IMR-90 (cell line): ENCODE measurements at regions not wholly inside any gene's neighbourhood (a gene's known extent, or its start where the extent isn't known, plus 50 kb on each side); places are given as distances from the start of the nearest gene placed in this dataset.
A peak's percentile ranks its signal among the peaks of the same experiment; 100 is the strongest.

ENCODE experiments used
- ATAC-seq: fragments of 200-7000 bp; cut with Tn5 transposase; 2 replicates; pipeline ENCODE4 v1.9.1; 2020; ENCODE audit warnings: low read depth, mild to moderate bottlenecking, moderate library complexity
- BruUV-seq: library from RNA; stranded (reverse); fragments of 400-500 nt; replicated peaks from 2 replicates; lab custom pipeline; 2021; lab: Mats Ljungman, UMichigan
- CTCF ChIA-PET: fragments of 300-600 bp; formaldehyde crosslinking; extraction: SDS; loops from one replicate; lab custom pipeline; 2021; ENCODE audit warnings: antibody characterized with exemption; lab: Yijun Ruan, JAX
- POLR2A ChIA-PET: fragments of 300-600 bp; sonication (Branson Sonifier 250); formaldehyde crosslinking; loops from one replicate; lab custom pipeline; 2022; ENCODE audit warnings: antibody characterized with exemption; ENCODE audit not compliant: unreplicated experiment; lab: Charles Lee
- DNase-seq: peaks from one replicate; pipeline ENCODE4 v3.0.0; 2013
- H2AFZ ChIP-seq: replicated peaks from 2 replicates; pipeline ENCODE3; 2013; ENCODE audit warnings: low read length, mild to moderate bottlenecking; ENCODE audit not compliant: poor library complexity
- H2AK5ac ChIP-seq: 2 replicates; pipeline ENCODE4 v1.6.1; 2013; ENCODE audit warnings: low read depth, low read length, inconsistent platforms
- H2AK9ac ChIP-seq: replicated peaks from 2 replicates; pipeline ENCODE3; 2013; ENCODE audit warnings: mild to moderate bottlenecking, low read depth, low read length, moderate library complexity; ENCODE audit not compliant: poor library complexity
- H2BK120ac ChIP-seq: 2 replicates; pipeline ENCODE4 v1.6.1; 2013; ENCODE audit warnings: low read depth, low read length, inconsistent platforms
- H2BK15ac ChIP-seq: 3 replicates; pipeline ENCODE4 v1.6.1; 2013; ENCODE audit warnings: low read depth, low read length, inconsistent platforms
- H2BK20ac ChIP-seq: 2 replicates; pipeline ENCODE4 v1.6.1; 2013; ENCODE audit warnings: low read depth, mild to moderate bottlenecking, inconsistent platforms, low read length, moderate library complexity
- H2BK5ac ChIP-seq: 2 replicates; pipeline ENCODE4 v1.6.1; 2013; ENCODE audit warnings: mild to moderate bottlenecking, low read depth, low read length, inconsistent platforms; ENCODE audit not compliant: poor library complexity, severe bottlenecking
- H3K14ac ChIP-seq: replicated peaks from 2 replicates; pipeline ENCODE4 v1.6.1; 2013; ENCODE audit warnings: low read depth, low read length, inconsistent platforms
- H3K18ac ChIP-seq: 2 replicates; pipeline ENCODE4 v1.6.1; 2013; ENCODE audit warnings: low read depth, low read length, control low read depth
- H3K23ac ChIP-seq: 2 replicates; pipeline ENCODE4 v1.6.1; 2013; ENCODE audit warnings: low read depth, low read length, inconsistent platforms
- H3K27ac ChIP-seq: 2 replicates; pipeline ENCODE4 v1.5.1; 2013; ENCODE audit warnings: mild to moderate bottlenecking, control low read depth, low read length; ENCODE audit not compliant: insufficient read depth
- H3K27me3 ChIP-seq: 2 replicates; pipeline ENCODE4 v1.6.1; 2013; ENCODE audit warnings: low read length; ENCODE audit not compliant: control insufficient read depth, insufficient read depth
- H3K36me3 ChIP-seq: 2 replicates; pipeline ENCODE4 v1.6.1; 2013; ENCODE audit warnings: low read length, mixed read lengths; ENCODE audit not compliant: control insufficient read depth, insufficient read depth
- H3K4ac ChIP-seq: 2 replicates; pipeline ENCODE4 v1.6.1; 2013; ENCODE audit warnings: low read depth, low read length, inconsistent platforms
- H3K4me1 ChIP-seq: 2 replicates; pipeline ENCODE4 v1.6.1; 2013; ENCODE audit warnings: low read length, mixed read lengths; ENCODE audit not compliant: control insufficient read depth, insufficient read depth
- H3K4me2 ChIP-seq: 2 replicates; pipeline ENCODE4 v1.6.1; 2013; ENCODE audit warnings: low read depth, mild to moderate bottlenecking, control low read depth, low read length, moderate library complexity
- H3K4me3 ChIP-seq: 2 replicates; pipeline ENCODE4 v1.5.1; 2013; ENCODE audit warnings: low read depth, mild to moderate bottlenecking, control low read depth, low read length, moderate library complexity; ENCODE audit not compliant: insufficient read depth
- H3K56ac ChIP-seq: 2 replicates; pipeline ENCODE4 v1.6.1; 2013; ENCODE audit warnings: low read length, inconsistent platforms; ENCODE audit not compliant: insufficient read depth; ENCODE audit errors: extremely low read depth
- H3K79me1 ChIP-seq, 2 experiments: 2 replicates each; pipeline ENCODE4 v1.6.1; 2013; ENCODE audit warnings: low read length in 2 of 2, inconsistent platforms in 1 of 2, low read depth in 1 of 2
- H3K9ac ChIP-seq: 2 replicates; pipeline ENCODE4 v1.6.1; 2013; ENCODE audit warnings: low read depth, low read length, control low read depth
- H3K9me1 ChIP-seq: 2 replicates; pipeline ENCODE4 v1.6.1; 2013; ENCODE audit warnings: low read length, inconsistent platforms; ENCODE audit not compliant: insufficient read depth
- H3K9me3 ChIP-seq: 2 replicates; pipeline ENCODE4 v1.6.1; 2013; ENCODE audit warnings: low read length; ENCODE audit not compliant: control insufficient read depth, insufficient read depth
- H4K20me1 ChIP-seq: 2 replicates; pipeline ENCODE4 v1.6.1; 2013; ENCODE audit warnings: low read length, inconsistent platforms; ENCODE audit not compliant: insufficient read depth
- H4K5ac ChIP-seq: 2 replicates; pipeline ENCODE4 v1.6.1; 2013; ENCODE audit warnings: mild to moderate bottlenecking, low read depth, low read length, control low read depth
- H4K8ac ChIP-seq, 2 experiments: 2 replicates each; pipeline ENCODE4 v1.6.1; 2013; ENCODE audit warnings: low read depth in 2 of 2, low read length in 2 of 2, control low read depth in 1 of 2, inconsistent platforms in 1 of 2
- H4K91ac ChIP-seq: 2 replicates; pipeline ENCODE4 v1.6.1; 2013; ENCODE audit warnings: low read depth, low read length, inconsistent platforms; ENCODE audit not compliant: insufficient read depth
- CEBPB ChIP-seq: IDR thresholded peaks from 2 replicates; pipeline ENCODE4 v1.6.1; 2012; ENCODE audit warnings: low read depth, low read length, improper control_type of control experiment
- whole genome bisulfite sequencing, 2 experiments: methylation state at CpG; one replicate each; pipeline versions ENCODE4 v1.1.5 to v1.1.7; 2013; ENCODE audit warnings: missing lambda C conversion rate in 2 of 2; ENCODE audit not compliant: insufficient read length in 1 of 2; ENCODE audit errors: extremely low coverage in 2 of 2; 5-methylcytosine and 5-hydroxymethylcytosine counted together
- dilution Hi-C: fragments of 300-500 bp; cut with HindIII; formaldehyde crosslinking; loops from one replicate; pipeline ENCODE4 v1.14.3; 2018; ENCODE audit warnings: low sequenced_read_pairs; ENCODE audit not compliant: unreplicated experiment
- in situ Hi-C: fragments of 300-500 bp; cut with MboI; formaldehyde crosslinking; loops from 3 replicates; pipeline ENCODE4 v1.14.3; 2019; ENCODE audit warnings: low sequenced_read_pairs, inconsistent platforms, mixed read lengths
- intact Hi-C: fragments of 100-400 bp; cut with micrococcal nuclease; formaldehyde crosslinking; loops from 2 replicates; pipeline ENCODE4 v1.10.0; 2022
- TF ChIP-seq, protein P1 (sequence below): conservative IDR thresholded peaks from 2 replicates; pipeline ENCODE4 v1.5.1; 2012; ENCODE audit warnings: mild to moderate bottlenecking, low read depth, low read length, improper control_type of control experiment

DNA sequence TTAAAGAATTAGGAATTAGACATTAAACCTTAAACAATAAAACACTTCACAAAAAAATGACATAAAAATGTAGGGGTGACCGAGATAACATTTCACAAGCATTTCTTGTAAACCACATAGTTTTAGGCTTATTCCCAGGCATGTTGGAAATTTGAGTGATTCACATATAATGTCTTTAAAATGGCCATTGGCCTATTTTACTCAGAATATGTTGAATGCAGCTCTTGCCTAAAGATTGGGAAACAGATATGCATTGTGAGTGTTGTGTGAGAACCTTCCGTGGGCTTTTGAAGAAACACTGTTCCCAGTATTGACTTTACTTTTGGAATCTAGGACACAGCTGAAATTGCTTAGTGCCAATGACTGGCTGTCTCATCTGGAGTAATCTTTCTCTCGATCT, 79.6 kb downstream of the ARL5B start:
- CTCF ChIA-PET: no interaction called here

More for the DNA sequence above, 79.6 kb downstream of the ARL5B start:
- DNase-seq (peak; percentile 76), ATAC-seq (peak; percentile 62)
- BruUV-seq: no TSS peak
- dilution Hi-C loops (no loop called here), in situ Hi-C loops (no loop called here), intact Hi-C loops (no loop called here)
- H3K4ac ChIP-seq: no peak overlapping the region
- POLR2A ChIA-PET: no interaction called here
- H2BK5ac ChIP-seq: peak overlapping the region; percentile 41
- H3K27ac ChIP-seq: no peak overlapping the region
- H2BK20ac ChIP-seq: no peak overlapping the region
- peak overlapping the region; percentile 83; the same call in 1 of the 2 replicates for H3K18ac ChIP-seq
- no peak overlapping the region for H4K91ac ChIP-seq
- TF ChIP-seq, protein P1, sequence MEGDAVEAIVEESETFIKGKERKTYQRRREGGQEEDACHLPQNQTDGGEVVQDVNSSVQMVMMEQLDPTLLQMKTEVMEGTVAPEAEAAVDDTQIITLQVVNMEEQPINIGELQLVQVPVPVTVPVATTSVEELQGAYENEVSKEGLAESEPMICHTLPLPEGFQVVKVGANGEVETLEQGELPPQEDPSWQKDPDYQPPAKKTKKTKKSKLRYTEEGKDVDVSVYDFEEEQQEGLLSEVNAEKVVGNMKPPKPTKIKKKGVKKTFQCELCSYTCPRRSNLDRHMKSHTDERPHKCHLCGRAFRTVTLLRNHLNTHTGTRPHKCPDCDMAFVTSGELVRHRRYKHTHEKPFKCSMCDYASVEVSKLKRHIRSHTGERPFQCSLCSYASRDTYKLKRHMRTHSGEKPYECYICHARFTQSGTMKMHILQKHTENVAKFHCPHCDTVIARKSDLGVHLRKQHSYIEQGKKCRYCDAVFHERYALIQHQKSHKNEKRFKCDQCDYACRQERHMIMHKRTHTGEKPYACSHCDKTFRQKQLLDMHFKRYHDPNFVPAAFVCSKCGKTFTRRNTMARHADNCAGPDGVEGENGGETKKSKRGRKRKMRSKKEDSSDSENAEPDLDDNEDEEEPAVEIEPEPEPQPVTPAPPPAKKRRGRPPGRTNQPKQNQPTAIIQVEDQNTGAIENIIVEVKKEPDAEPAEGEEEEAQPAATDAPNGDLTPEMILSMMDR: no peak
- TF ChIP-seq CEBPB: peak; percentile 78
- no CpG with 5 or more reads among the region's 3 CpGs for WGBS, 2 experiments
- H3K36me3 ChIP-seq: no peaks in the 10 kb centered on the region
- no peaks in the 10 kb centered on the region for H3K27me3 ChIP-seq
- no peak overlapping the region for H3K14ac ChIP-seq
- peaks cover 10% of the 10 kb centered on the region for H3K4me1 ChIP-seq
- no peak overlapping the region for H2BK15ac ChIP-seq
- H3K9me1 ChIP-seq: peaks cover 10% of the 10 kb centered on the region; the same call in 1 of the 2 replicates
- H3K4me3 ChIP-seq: no peak overlapping the region
- H4K8ac ChIP-seq: no peak overlapping the region
- no peak overlapping the region for H4K5ac ChIP-seq
- H2AK9ac ChIP-seq: no peak overlapping the region
- no peaks in the 10 kb centered on the region for H3K79me1 ChIP-seq
- H2AK5ac ChIP-seq: no peak overlapping the region
- no peaks in the 10 kb centered on the region for H3K9me3 ChIP-seq
- no peak overlapping the region for H2AFZ ChIP-seq
- H3K23ac ChIP-seq: no peak overlapping the region
- peak overlapping the region; percentile 66; the same call in 1 of the 2 replicates for H3K4me2 ChIP-seq
- no peaks in the 10 kb centered on the region for H4K20me1 ChIP-seq
- H3K56ac ChIP-seq: no peak overlapping the region
- H2BK120ac ChIP-seq: no peak overlapping the region
- H3K9ac ChIP-seq: no peak overlapping the region
